ENCODE measurements at regions not wholly inside any gene's neighbourhood (a gene's known extent, or its start where the extent isn't known, plus 50 kb on each side); places are given as distances from the start of the nearest gene placed in this dataset.

DNA sequence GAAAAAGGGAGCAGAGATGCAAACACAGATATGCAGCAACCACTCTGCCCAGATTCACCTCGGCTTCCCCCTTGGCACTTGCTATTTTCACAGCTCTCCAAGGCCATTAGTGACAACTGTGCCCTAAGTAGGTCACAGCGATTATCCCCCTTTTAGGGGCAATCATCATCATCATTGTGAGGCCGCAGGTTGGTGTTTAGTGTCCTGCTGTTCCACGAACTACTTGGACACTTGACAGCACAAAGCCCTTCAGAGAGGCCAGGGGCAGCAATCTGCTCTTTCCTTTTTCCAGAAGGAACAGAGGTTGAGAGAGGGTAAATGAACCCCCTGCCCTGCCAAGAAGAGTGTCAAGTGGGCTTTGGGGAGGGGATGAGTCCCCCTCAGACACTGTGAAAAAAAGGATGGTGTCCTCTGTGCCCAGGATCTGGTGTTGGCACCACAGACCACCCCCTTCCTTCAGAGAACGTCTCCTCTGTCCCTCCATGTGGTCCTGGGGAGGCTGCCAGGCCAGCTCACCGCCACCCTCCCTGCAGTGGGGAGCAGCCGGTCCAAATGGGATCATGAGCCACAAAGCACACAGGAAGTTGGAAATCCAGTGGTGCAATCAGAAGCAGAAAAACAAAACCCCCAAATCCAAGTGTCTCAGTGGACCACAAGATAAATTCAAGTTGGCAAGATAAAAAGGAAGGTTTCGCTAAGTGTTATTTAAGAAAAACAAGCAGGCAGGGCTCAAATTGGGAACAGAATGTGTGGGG lies 78.4 kb upstream of the MED9 start:
- H3K9me3 ChIP-seq: no peaks in the 10 kb centered on the region
- no TSS peak for BruUV-seq (replicated peaks)
- ChIA-PET POLR2A (no interaction called here), CTCF (no interaction called here)
- H3K36me3 Mint-ChIP-seq (ENCODE audit: insufficient read depth, unreplicated experiment): no peaks in the 10 kb centered on the region
- no peaks in the 10 kb centered on the region for H3K4me1 ChIP-seq
- H3K4me3 ChIP-seq (ENCODE audit: low read depth, low read length): no peak overlapping the region
- intact Hi-C loops (cut with micrococcal nuclease; ENCODE audit: unreplicated experiment): no loop called here
- H3K9me3 Mint-ChIP-seq (ENCODE audit: unreplicated experiment): no peaks in the 10 kb centered on the region
- TF ChIP-seq, protein P1, sequence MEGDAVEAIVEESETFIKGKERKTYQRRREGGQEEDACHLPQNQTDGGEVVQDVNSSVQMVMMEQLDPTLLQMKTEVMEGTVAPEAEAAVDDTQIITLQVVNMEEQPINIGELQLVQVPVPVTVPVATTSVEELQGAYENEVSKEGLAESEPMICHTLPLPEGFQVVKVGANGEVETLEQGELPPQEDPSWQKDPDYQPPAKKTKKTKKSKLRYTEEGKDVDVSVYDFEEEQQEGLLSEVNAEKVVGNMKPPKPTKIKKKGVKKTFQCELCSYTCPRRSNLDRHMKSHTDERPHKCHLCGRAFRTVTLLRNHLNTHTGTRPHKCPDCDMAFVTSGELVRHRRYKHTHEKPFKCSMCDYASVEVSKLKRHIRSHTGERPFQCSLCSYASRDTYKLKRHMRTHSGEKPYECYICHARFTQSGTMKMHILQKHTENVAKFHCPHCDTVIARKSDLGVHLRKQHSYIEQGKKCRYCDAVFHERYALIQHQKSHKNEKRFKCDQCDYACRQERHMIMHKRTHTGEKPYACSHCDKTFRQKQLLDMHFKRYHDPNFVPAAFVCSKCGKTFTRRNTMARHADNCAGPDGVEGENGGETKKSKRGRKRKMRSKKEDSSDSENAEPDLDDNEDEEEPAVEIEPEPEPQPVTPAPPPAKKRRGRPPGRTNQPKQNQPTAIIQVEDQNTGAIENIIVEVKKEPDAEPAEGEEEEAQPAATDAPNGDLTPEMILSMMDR (IDR thresholded peaks at IDR 0.05; ENCODE audit: insufficient read depth in 1 of 2, low read depth in 1 of 2, low read length in 1 of 2, severe bottlenecking in 1 of 2, unreplicated experiment in 1 of 2): no peak
- H3K4me1 Mint-ChIP-seq (ENCODE audit: low read depth, unreplicated experiment): no peaks in the 10 kb centered on the region
- H3K36me3 ChIP-seq (ENCODE audit: control insufficient read depth, insufficient read depth, low read length): no peaks in the 10 kb centered on the region
- no peak for DNase-seq
- no peak overlapping the region for H3K4me3 Mint-ChIP-seq (ENCODE audit: unreplicated experiment)
- no peaks in the 10 kb centered on the region for H3K27me3 Mint-ChIP-seq (ENCODE audit: insufficient read depth, unreplicated experiment)
- H3K27ac Mint-ChIP-seq (ENCODE audit: unreplicated experiment): no peak overlapping the region
- no peaks in the 10 kb centered on the region for H3K27me3 ChIP-seq (replicated peaks; ENCODE audit: control insufficient read depth, insufficient read depth, low read length)

DNA sequence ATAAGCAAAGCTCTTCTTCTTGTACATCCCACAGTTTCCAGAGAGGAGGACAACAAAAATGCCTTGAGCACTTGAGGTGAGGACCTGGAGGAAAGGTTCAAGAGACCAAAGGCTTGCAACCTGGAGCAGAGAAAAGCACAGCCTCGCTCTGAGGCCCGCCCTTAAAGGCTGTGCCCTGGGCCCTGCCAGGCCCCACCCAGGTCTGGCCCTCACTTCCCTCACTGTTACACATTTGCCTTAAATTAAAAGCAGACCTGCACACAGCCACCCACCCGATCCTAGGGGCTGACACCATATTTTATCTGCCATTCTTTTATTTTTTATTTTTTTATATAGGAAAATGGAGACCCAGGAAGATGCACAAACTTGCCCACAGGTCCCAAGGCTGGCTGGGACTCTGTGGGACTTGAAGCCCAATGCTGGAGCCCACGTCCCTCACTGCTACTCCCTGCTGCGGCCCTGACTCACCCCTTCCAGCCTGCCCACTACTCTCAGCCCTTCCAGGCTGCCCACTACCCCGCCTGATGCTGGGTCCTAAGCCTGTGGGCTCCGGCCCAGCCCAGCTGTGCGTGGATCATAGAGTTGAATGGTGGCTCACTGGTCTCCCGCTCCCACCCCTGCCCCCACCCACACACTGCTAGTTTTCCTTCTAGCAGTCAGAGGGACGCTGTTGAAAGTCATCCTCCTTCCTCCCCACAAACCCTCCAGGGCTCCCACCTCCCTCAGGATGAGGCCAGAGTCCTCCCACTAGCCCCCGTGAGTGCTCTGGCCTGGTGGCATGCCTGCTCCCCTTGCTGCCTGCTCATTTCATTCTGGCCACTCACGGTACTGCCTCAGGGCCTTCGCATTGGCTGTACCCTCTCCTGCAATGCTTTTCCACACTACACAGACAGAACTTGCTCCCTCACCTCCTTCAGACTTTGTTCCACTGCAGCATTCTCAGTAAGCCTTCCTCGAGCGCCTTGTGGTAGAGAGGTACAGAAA lies 77.6 kb upstream of the MED9 start:
- no peak for DNase-seq
- no peaks in the 10 kb centered on the region for H3K27me3 Mint-ChIP-seq (ENCODE audit: insufficient read depth, unreplicated experiment)
- no peak overlapping the region for H3K4me3 Mint-ChIP-seq (ENCODE audit: unreplicated experiment)
- Histone ChIP-seq H3K4me3 (ENCODE audit: low read depth, low read length) (no peak overlapping the region), H3K36me3 (ENCODE audit: control insufficient read depth, insufficient read depth, low read length) (no peaks in the 10 kb centered on the region), H3K27me3 (replicated peaks; ENCODE audit: control insufficient read depth, insufficient read depth, low read length) (no peaks in the 10 kb centered on the region), H3K9me3 (no peaks in the 10 kb centered on the region), H3K4me1 (no peaks in the 10 kb centered on the region)
- TF ChIP-seq, protein P1 (IDR thresholded peaks at IDR 0.05; ENCODE audit: insufficient read depth in 1 of 2, low read depth in 1 of 2, low read length in 1 of 2, severe bottlenecking in 1 of 2, unreplicated experiment in 1 of 2): no peak
- CTCF ChIA-PET: no interaction called here
- H3K36me3 Mint-ChIP-seq (ENCODE audit: insufficient read depth, unreplicated experiment): no peaks in the 10 kb centered on the region
- H3K27ac Mint-ChIP-seq (ENCODE audit: unreplicated experiment): no peak overlapping the region
- intact Hi-C loops (cut with micrococcal nuclease; ENCODE audit: unreplicated experiment): no loop called here
- H3K9me3 Mint-ChIP-seq (ENCODE audit: unreplicated experiment): no peaks in the 10 kb centered on the region
- no peaks in the 10 kb centered on the region for H3K4me1 Mint-ChIP-seq (ENCODE audit: low read depth, unreplicated experiment)
- BruUV-seq (replicated peaks): no TSS peak
- POLR2A ChIA-PET: no interaction called here

DNA sequence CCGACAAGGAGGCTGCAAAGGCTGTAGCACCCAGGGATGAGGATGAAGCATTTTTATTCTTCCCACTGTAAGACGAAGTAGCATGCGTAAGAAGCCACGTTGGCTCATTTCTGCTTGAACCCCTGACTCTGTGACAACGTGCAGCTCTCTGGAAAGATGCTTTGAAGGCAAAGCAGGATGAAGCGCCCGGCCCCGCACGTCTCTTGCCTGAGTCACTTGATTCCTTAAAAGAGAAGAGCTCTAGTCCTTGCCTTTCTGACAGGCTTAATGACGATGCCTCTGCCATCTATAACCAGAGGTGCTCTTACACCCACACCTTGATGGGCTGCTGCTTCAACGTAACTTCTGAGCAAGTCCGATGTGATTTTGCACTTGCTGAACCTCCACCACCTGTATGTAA lies 76.7 kb upstream of the MED9 start:
- H3K4me3 ChIP-seq (ENCODE audit: low read depth, low read length): no peak overlapping the region
- POLR2A ChIA-PET: no interaction called here
- H3K27ac Mint-ChIP-seq (ENCODE audit: unreplicated experiment): no peak overlapping the region
- no peaks in the 10 kb centered on the region for H3K4me1 ChIP-seq
- no peaks in the 10 kb centered on the region for H3K9me3 Mint-ChIP-seq (ENCODE audit: unreplicated experiment)
- no peak overlapping the region for H3K4me3 Mint-ChIP-seq (ENCODE audit: unreplicated experiment)
- H3K4me1 Mint-ChIP-seq (ENCODE audit: low read depth, unreplicated experiment): no peaks in the 10 kb centered on the region
- no peak for DNase-seq
- no peaks in the 10 kb centered on the region for H3K36me3 ChIP-seq (ENCODE audit: control insufficient read depth, insufficient read depth, low read length)
- no TSS peak for BruUV-seq (replicated peaks)
- H3K27me3 ChIP-seq (replicated peaks; ENCODE audit: control insufficient read depth, insufficient read depth, low read length): no peaks in the 10 kb centered on the region
- intact Hi-C loops (cut with micrococcal nuclease; ENCODE audit: unreplicated experiment): loop anchor here (5.0 kb wide), 1 partner anchor 43 kb away; no protein-coding TSS in a partner anchor
- TF ChIP-seq, protein P1 (IDR thresholded peaks at IDR 0.05; ENCODE audit: insufficient read depth in 1 of 2, low read depth in 1 of 2, low read length in 1 of 2, severe bottlenecking in 1 of 2, unreplicated experiment in 1 of 2): no peak
- CTCF ChIA-PET: no interaction called here
- H3K36me3 Mint-ChIP-seq (ENCODE audit: insufficient read depth, unreplicated experiment): no peaks in the 10 kb centered on the region
- H3K27me3 Mint-ChIP-seq (ENCODE audit: insufficient read depth, unreplicated experiment): no peaks in the 10 kb centered on the region
- H3K9me3 ChIP-seq: no peaks in the 10 kb centered on the region
